ENCODE measurements at regions not wholly inside any gene's neighbourhood (a gene's known extent, or its start where the extent isn't known, plus 50 kb on each side); places are given as distances from the start of the nearest gene placed in this dataset.

GRCh38 chr15:25965326-25965725 lies 102.2 kb upstream of the ATP10A start:
- ATAC-seq (ENCODE audit: poor library complexity): no peak
- DNase-seq: no peak
- intact Hi-C loops (cut with DNase I): no loop called here

- ATAC-seq (ENCODE audit: poor library complexity): no peak
- DNase-seq: no peak
- intact Hi-C loops (cut with DNase I): no loop called here
These were observed 97.1 kb upstream of the ATP10A start for GRCh38 chr15:25960273-25960672.

GRCh38 chr15:25959100-25959499 lies 96.0 kb upstream of the ATP10A start:
- no peak for DNase-seq
- no peak for ATAC-seq (ENCODE audit: poor library complexity)
- intact Hi-C loops (cut with DNase I): no loop called here

GRCh38 chr15:25955628-25956027 lies 92.5 kb upstream of the ATP10A start:
- DNase-seq (no peak), ATAC-seq (ENCODE audit: poor library complexity) (no peak)
- intact Hi-C loops (cut with DNase I): no loop called here

GRCh38 chr15:25954398-25954797 lies 91.3 kb upstream of the ATP10A start:
- intact Hi-C loops (cut with DNase I): no loop called here
- DNase-seq (no peak), ATAC-seq (ENCODE audit: poor library complexity) (no peak)

GRCh38 chr15:25950014-25950413 lies 86.9 kb upstream of the ATP10A start:
- DNase-seq (no peak), ATAC-seq (ENCODE audit: poor library complexity) (no peak)
- intact Hi-C loops (cut with DNase I): no loop called here

DNA sequence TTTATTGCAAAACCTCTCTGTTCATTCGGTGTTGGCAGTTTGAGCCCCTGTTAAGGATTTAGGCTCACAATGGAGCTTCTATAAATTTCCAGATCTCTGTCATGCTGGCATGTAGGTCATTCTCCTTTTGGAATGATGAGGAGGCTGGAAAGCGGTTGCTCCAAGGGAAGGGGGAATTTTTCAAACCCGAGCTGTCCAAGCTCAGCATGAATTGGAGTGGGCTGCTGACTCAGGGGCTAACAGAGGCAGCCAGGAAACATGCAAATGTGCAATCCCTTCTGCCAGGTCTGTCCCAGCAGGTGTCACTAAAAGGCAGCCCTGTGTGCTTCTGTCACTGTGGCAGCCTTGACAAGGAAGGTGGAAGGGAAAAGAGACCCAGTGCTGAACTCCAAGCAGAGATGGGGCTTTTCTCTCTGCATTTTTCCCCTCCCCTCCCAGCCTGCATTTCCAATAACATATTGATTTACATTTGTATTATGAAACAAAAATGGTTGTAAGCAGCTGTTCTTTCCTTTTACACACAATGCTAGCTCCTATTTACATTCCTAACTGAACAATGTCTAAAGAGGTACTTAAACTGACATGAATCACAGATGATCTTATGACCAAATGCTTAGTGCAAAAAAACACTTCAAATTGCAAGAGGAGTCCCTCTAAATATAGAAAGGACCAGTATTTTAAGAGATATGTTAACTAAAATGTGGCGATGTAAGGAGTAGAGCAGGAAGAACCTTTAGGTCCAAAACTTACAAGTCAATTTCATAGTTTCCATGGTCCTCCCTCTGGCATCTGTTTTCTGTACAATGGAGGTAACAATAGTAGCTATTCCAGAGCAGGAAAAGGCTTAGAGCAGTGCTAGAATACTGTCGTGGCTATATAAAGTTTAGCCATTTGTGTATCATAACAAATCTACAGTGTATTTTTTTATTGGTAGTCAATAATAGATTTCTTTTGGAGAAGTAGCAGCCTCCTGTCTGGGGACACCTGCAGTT lies 84.5 kb upstream of the ATP10A start:
- ATAC-seq (ENCODE audit: poor library complexity) (no peak), DNase-seq (no peak)
- intact Hi-C loops (cut with DNase I): no loop called here

DNA sequence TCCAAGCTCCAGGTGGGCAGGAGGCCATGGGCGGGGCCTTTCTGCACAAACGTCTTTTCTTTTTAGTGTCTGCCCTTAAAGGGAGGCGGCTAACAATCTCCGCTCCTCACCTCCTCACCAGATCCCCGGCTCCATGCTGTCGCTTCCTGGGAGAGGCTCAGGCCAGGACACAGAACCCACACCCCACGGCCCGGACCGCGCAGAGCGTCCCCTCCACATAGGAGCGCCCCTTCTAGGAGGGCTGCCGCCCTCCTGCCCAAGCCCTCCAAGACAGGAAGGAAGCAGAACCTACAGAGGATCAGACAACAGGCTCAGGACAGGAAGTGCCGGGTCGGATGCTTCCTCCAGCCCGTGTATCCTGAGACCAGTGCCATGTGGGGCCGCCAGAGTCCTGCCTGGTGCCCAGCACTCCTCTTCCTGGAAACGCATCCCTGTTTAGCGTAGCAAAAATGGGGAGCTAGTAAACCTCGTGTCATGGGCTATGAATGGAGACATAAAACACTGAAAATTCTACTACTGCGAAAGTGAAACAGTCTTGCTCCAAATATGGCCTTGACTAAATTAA lies 83.2 kb upstream of the ATP10A start:
- DNase-seq: no peak
- ATAC-seq (ENCODE audit: poor library complexity): no peak
- intact Hi-C loops (cut with DNase I): no loop called here

DNA sequence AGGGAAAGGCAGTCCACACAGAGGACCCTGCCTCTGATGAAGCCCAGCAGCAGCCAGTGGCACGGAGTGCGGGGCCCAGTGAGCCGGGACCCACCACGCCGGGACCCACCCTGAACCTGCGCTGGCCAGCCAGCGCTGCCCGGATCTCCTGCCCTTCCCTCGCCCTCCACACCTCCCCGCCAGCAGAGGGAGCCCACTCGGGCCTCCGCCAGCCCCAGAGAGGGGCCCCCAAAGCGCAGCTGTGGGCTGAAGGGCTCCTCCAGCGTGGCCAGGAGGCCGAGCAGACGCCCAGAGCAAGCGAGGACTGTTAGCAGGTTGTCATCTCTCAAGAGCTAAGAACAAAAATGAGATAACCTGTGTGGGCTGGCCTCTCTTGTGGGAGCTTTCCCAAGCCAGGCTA lies 81.3 kb upstream of the ATP10A start:
- DNase-seq (no peak), ATAC-seq (ENCODE audit: poor library complexity) (no peak)
- intact Hi-C loops (cut with DNase I): no loop called here

DNA sequence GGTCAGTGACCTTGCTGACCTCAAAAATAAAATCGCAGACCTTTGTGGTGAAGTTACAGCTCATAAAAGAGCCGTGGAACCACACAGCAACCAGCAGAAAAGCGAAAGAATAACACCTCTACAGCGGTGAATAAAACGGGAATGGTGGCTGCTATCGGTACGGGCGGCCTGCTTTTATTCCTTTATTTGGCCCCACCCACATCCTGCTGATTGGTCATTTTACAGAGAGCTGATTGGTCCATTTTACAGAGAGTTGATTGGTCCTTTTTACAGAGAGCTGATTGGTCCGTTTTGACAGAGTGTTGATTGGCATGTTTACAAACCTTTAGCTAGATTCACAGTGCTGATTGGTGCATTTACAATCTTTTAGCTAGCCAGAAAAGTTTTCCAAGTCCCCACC lies 80.7 kb upstream of the ATP10A start:
- intact Hi-C loops (cut with DNase I): no loop called here
- no peak for ATAC-seq (ENCODE audit: poor library complexity)
- no peak for DNase-seq

DNA sequence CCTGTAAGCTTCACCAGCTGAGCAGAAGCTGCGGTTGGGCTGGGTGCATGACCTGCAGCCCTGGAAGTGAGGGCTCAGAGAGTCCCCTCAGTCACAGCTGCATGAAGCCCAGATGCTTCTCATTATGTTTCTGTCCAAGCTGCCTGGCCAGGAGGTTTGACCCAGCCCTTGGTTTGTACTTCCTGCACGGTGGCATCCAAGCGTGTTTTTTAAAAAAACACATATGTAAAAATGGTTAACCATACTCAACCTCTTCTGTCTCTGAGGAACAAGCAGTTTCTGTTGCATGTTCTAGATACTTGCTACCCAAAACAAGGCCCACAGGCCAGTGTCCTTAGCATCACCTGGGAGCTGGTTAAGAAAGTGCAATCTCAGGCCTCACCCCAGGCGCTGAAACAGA lies 76.0 kb upstream of the ATP10A start:
- intact Hi-C loops (cut with DNase I): no loop called here
- ATAC-seq (ENCODE audit: poor library complexity) (no peak), DNase-seq (no peak)

DNA sequence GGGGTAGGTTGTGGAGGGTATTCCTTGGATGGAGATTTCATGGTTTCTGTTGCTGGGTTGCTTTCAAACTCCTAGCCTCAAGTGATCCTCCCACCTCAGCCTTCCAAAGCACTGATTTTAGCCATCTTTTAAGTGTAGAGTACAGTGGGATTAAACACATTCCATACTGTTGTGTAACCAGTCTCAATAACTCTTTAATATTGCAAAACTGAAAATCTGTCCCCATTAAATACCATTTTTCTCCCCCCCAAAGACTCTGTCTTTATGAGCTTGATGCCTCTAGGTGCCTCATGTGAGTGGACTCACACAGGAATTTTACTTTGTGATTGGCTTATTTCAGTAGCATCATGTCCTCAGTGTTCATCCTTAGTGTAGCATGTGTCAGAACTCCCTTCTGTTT lies 74.7 kb upstream of the ATP10A start:
- no peak for DNase-seq
- no peak for ATAC-seq (ENCODE audit: poor library complexity)
- intact Hi-C loops (cut with DNase I): no loop called here

DNA sequence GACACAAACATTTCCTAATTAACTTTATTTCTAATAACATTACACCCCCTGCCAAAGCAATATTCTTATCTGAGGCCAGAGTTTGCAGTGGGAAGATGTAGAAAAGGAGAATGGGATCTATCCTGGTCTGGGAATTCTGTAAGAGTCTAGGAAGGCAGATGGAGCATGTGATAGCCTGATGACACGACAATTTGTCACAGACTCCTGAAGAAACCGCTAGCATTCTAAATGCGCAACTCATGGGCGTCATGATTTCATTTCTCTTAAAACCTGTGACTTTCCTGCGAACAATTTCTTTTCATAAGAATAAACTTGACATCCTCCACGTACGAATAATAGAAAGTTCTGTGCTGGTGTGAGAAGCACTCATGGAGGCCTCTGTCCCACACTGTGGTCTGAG lies 72.9 kb upstream of the ATP10A start:
- intact Hi-C loops (cut with DNase I): no loop called here
- ATAC-seq (ENCODE audit: poor library complexity) (no peak), DNase-seq (no peak)

DNA sequence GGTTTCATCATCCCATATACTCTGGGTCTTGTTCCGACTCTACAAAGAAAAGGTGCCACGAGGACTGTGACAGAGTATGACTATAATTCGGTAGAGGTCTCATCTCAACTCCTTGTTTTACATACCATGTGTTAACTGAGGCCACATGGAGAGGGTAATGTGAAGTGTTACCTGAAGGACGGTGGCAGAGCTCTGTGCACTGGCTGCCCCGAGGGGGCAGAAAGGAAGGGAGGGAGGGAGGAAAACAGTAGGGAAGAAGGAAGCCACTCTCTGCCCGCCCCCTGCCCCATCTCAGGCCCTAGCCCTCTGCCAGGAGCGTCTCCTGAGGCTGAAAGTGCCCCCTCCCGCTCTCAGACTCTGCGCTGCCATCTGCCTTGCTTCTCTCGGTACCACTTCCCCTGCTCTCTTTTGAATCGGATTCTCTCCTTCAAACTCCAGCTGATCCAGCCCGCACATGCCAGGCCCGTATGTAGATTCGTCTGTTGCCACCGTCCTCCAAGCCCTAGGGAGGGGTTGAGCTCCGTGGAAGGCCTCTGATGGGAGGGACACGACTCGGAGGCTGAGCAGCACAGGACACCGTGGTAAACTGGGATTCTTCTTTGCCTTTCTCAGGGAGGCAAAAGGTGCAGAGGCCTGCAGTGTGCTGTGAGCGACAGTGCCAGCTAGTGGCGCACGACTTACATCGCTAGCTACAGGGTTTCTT lies 70.5 kb upstream of the ATP10A start:
- DNase-seq (peak; percentile 80), ATAC-seq (ENCODE audit: poor library complexity) (peak; percentile 94)
- intact Hi-C loops (cut with DNase I): no loop called here

DNA sequence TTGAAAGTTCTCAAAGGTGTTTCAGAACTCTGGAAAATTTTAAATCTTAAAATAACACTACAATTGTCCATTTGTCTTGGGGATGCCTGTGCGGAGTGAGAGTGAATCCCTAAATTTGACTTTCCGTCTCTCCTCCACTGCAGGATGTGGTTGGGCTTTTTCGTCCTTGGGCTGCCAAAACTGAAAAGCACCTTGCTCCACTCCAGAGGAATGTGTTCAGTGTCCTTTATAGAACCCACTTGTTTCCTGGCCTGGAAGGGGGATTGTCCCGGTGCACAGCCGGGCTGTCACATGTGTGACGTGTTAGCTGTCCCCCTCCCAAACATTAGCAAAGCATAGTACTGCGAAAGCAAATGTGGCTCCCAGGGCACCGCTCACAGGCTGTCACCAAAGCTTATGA lies 69.6 kb upstream of the ATP10A start:
- DNase-seq (no peak), ATAC-seq (ENCODE audit: poor library complexity) (no peak)

GRCh38 chr15:25931851-25932250 lies 68.7 kb upstream of the ATP10A start:
- intact Hi-C loops (cut with DNase I): no loop called here

More for the DNA sequence above, 69.6 kb upstream of the ATP10A start:
- intact Hi-C loops (cut with DNase I): no loop called here

DNA sequence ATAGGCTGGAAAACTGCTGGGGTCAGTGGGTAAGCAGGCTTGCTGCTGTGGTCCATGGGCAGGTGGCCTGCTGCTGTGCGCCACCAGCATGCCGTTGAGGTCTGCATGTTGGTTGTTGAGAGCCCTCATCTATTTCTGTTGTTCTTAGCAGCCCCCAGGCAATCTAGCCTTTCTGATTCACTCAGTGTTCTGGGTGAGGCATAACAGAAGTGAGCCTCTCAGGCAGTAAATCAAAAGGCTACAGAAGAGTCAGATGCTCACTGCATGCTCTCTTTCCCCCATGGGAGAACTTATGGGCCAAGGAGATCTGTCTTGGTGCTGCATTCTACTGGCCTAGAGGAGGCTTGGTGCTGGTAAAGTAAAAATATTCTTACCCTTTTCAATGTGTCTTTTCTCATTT lies 67.8 kb upstream of the ATP10A start:
- intact Hi-C loops (cut with DNase I): no loop called here
- DNase-seq: no peak
- no peak for ATAC-seq (ENCODE audit: poor library complexity)

More at GRCh38 chr15:25931851-25932250, 68.7 kb upstream of the ATP10A start:
- DNase-seq (no peak), ATAC-seq (ENCODE audit: poor library complexity) (no peak)
